ENCODE measurements at regions not wholly inside any gene's neighbourhood (a gene's known extent, or its start where the extent isn't known, plus 50 kb on each side); places are given as distances from the start of the nearest gene placed in this dataset.
"Not testable (repeated sequence)": the region's sequence is repeated elsewhere in the genome, so short reads cannot be mapped to it uniquely, and the experiment has no call there.

- ATAC-seq (peak in 1 of 4 donors; percentile 55), DNase-seq (no peak)
- H3K4me1 ChIP-seq = no peaks in the 10 kb centered on the region
- H3K27me3 ChIP-seq = peaks cover 0 to 5% of the 10 kb centered on the region in 2 donors
- H3K4me3 ChIP-seq = no peak overlapping the region
- H3K36me3 ChIP-seq = no peaks in the 10 kb centered on the region
- 27% methylated on average over 2 of the region's 2 CpGs for WGBS (ENCODE audit: insufficient coverage, low coverage, low lambda C conversion rate, missing lambda C conversion rate)
- no peak for TF ChIP-seq POLR2A (IDR thresholded peaks at IDR 0.05)
- TF ChIP-seq, protein P1, sequence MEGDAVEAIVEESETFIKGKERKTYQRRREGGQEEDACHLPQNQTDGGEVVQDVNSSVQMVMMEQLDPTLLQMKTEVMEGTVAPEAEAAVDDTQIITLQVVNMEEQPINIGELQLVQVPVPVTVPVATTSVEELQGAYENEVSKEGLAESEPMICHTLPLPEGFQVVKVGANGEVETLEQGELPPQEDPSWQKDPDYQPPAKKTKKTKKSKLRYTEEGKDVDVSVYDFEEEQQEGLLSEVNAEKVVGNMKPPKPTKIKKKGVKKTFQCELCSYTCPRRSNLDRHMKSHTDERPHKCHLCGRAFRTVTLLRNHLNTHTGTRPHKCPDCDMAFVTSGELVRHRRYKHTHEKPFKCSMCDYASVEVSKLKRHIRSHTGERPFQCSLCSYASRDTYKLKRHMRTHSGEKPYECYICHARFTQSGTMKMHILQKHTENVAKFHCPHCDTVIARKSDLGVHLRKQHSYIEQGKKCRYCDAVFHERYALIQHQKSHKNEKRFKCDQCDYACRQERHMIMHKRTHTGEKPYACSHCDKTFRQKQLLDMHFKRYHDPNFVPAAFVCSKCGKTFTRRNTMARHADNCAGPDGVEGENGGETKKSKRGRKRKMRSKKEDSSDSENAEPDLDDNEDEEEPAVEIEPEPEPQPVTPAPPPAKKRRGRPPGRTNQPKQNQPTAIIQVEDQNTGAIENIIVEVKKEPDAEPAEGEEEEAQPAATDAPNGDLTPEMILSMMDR (IDR thresholded peaks at IDR 0.05) = no peak
- H3K27ac ChIP-seq = no peak overlapping the region
- H3K9me3 ChIP-seq = no peaks in the 10 kb centered on the region
- intact Hi-C loops (cut with DNase I) = no loop called here
Measured at GRCh38 chr3:153809097-153809496, 312.1 kb upstream of the ARHGEF26 start.

DNA sequence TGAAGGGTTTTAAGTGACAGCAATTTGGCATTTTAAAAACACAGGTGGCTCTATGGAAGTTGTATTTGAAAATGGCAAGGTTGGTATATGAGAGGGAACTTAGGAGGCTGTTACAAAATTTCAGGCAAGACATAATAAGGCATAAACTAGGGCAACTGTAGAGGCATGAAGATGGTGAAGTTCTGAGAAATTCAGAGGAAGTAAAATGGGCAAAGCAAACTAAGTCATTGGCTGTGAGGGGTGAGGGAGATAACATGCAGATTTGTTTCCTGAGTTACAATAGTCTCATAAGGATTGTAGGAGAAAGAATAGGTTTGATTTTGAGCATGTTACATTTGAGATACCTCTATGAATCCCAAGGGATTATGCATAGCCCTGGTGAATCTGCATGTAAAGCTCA, 302.9 kb upstream of the ARHGEF26 start:
- no peaks in the 10 kb centered on the region for H3K27me3 ChIP-seq
- ATAC-seq = no peak
- no peaks in the 10 kb centered on the region for H3K36me3 ChIP-seq
- no peak for DNase-seq
- no peak overlapping the region for H3K4me3 ChIP-seq
- intact Hi-C loops (cut with DNase I) = no loop called here
- no peaks in the 10 kb centered on the region for H3K9me3 ChIP-seq
- no peak for TF ChIP-seq POLR2A (IDR thresholded peaks at IDR 0.05)
- TF ChIP-seq, protein P1 (IDR thresholded peaks at IDR 0.05) = no peak
- no peaks in the 10 kb centered on the region for H3K4me1 ChIP-seq
- H3K27ac ChIP-seq = no peak overlapping the region

- ATAC-seq (no peak), DNase-seq (no peak)
- Histone ChIP-seq H3K4me3 (no peak overlapping the region), H3K27me3 (no peaks in the 10 kb centered on the region), H3K36me3 (no peaks in the 10 kb centered on the region), H3K9me3 (no peaks in the 10 kb centered on the region), H3K27ac (no peak overlapping the region), H3K4me1 (no peaks in the 10 kb centered on the region)
- intact Hi-C loops (cut with DNase I) = no loop called here
- TF ChIP-seq, protein P1 (IDR thresholded peaks at IDR 0.05) = no peak
- no peak for TF ChIP-seq POLR2A (IDR thresholded peaks at IDR 0.05)
Measured at GRCh38 chr3:153820035-153820434, 301.2 kb upstream of the ARHGEF26 start.

- H3K9me3 ChIP-seq; H3K27ac ChIP-seq; intact Hi-C loops (cut with DNase I); ATAC-seq; H3K27me3 ChIP-seq; H3K36me3 ChIP-seq; H3K4me3 ChIP-seq; DNase-seq: not testable (repeated sequence)
- WGBS (ENCODE audit: insufficient coverage, low coverage, low lambda C conversion rate, missing lambda C conversion rate) = 50% methylated on average over 1 of the region's 3 CpGs
- H3K4me1 ChIP-seq = peaks cover 0 to 13% (median 0%) of the 10 kb centered on the region in 4 donors
Measured at GRCh38 chr3:153828346-153828745, 292.8 kb upstream of the ARHGEF26 start.

DNA sequence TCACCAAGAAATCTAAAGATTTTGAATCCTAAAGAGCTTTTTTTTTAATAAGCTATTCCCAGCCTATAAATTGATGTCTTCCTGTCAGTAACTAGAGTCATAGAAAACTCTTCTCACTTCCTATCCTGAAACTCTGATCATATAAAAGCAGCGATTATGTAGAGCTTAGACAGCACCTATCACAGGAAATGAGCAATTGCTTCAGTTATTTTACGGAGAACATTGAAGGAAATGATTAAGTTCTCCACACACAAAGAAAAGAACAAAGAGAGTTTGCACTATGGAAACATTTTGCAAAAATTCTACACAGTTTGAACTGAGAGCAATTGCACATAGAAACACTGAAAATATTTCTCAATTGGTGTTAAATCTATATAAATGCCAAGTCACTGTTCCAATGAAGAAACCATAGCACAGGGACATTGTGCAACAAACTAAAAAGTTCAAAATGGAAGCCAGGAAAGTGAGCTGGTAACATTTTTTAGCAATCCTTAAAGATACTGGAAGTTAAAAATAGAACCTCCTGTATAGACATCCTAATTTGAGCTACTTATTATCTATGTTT, 291.5 kb upstream of the ARHGEF26 start:
- DNase-seq = no peak
- TF ChIP-seq, protein P1 (IDR thresholded peaks at IDR 0.05) = no peak
- no peak for TF ChIP-seq POLR2A (IDR thresholded peaks at IDR 0.05)
- WGBS (ENCODE audit: insufficient coverage, low coverage, low lambda C conversion rate, missing lambda C conversion rate) = 56% methylated on average over 2 of the region's 2 CpGs
- no peak overlapping the region for H3K4me3 ChIP-seq
- H3K9me3 ChIP-seq = no peaks in the 10 kb centered on the region
- H3K27ac ChIP-seq = no peak overlapping the region
- peaks cover 0 to 13% (median 0%) of the 10 kb centered on the region in 4 donors for H3K4me1 ChIP-seq
- H3K27me3 ChIP-seq = no peaks in the 10 kb centered on the region
- ATAC-seq = no peak
- H3K36me3 ChIP-seq = no peaks in the 10 kb centered on the region
- intact Hi-C loops (cut with DNase I) = no loop called here
